Gastrocnemius medialis (tissue), 4 donors: ENCODE measurements at regions not wholly inside any gene's neighbourhood (a gene's known extent, or its start where the extent isn't known, plus 50 kb on each side); places are given as distances from the start of the nearest gene placed in this dataset.

ENCODE experiments used
- CTCF ChIP-seq, 5 experiments: fragments of 450-650 bp in 3 of 5; fragments of 200-600 bp in 2 of 5; sonication (generic) in 2 of 5; IDR thresholded peaks in 4 of 5; conservative IDR thresholded peaks in 1 of 5; 1 replicate in 4 of 5; 2 replicates in 1 of 5; pipeline ENCODE4 v1.5.1; 2016 to 2019; ENCODE audit warnings: antibody characterized with exemption in 5 of 5, mild to moderate bottlenecking in 3 of 5, moderate library complexity in 3 of 5
- POLR2A ChIP-seq, 2 donors: fragments of 450-650 bp; IDR thresholded peaks; one replicate each; pipeline ENCODE4 v1.6.1; 2017; ENCODE audit warnings: antibody characterized with exemption in 2 of 2, mild to moderate bottlenecking in 2 of 2, moderate library complexity in 2 of 2

GRCh38 chr3:159583662-159584061 is 405.0 kb upstream of the IL12A start:
- TF ChIP-seq POLR2A (IDR thresholded peaks at IDR 0.05) = no peak
- TF ChIP-seq CTCF (IDR thresholded peaks at IDR 0.05 in 4 of 5, conservative IDR thresholded peaks at IDR 0.05 in 1 of 5) = no peak
